ENCODE measurements at regions not wholly inside any gene's neighbourhood (a gene's known extent, or its start where the extent isn't known, plus 50 kb on each side); places are given as distances from the start of the nearest gene placed in this dataset.

- Histone ChIP-seq H3K36me3 (replicated peaks in 1 of 2) (no peaks in the 10 kb centered on the region), H3K27me3 (no peaks in the 10 kb centered on the region), H3K9me3 (replicated peaks in 1 of 3) (no peaks in the 10 kb centered on the region), H3K27ac (no peak overlapping the region), H3K4me1 (replicated peaks in 1 of 2) (no peaks in the 10 kb centered on the region), H3K4me3 (no peak overlapping the region)
- DNase-seq: no peak
- TF ChIP-seq CTCF (IDR thresholded peaks at IDR 0.05) (no peak), POLR2A (IDR thresholded peaks at IDR 0.05) (no peak)
- intact Hi-C loops (cut with DNase I): no loop called here
Observed at GRCh38 chr9:21687351-21687750, 115.1 kb upstream of the MTAP start.

GRCh38 chr9:21688108-21689102 is 114.0 kb upstream of the MTAP start:
- intact Hi-C loops (cut with DNase I): no loop called here
- no peaks in the 10 kb centered on the region for H3K9me3 ChIP-seq (replicated peaks in 1 of 3)
- no peak overlapping the region for H3K4me3 ChIP-seq

GRCh38 chr9:21689854-21690253 is 112.6 kb upstream of the MTAP start:
- DNase-seq: no peak
- 67 to 88% (median 81%) methylated on average over 1 of the region's 1 CpG for WGBS, 4 donors
- no peak overlapping the region for H3K27ac ChIP-seq
- TF ChIP-seq POLR2A (IDR thresholded peaks at IDR 0.05) (no peak), CTCF (IDR thresholded peaks at IDR 0.05) (no peak)
- no peaks in the 10 kb centered on the region for H3K36me3 ChIP-seq (replicated peaks in 1 of 2)
- intact Hi-C loops (cut with DNase I): no loop called here
- no peaks in the 10 kb centered on the region for H3K27me3 ChIP-seq
- no peak overlapping the region for H3K4me3 ChIP-seq
- H3K9me3 ChIP-seq (replicated peaks in 1 of 3): no peaks in the 10 kb centered on the region
- no peaks in the 10 kb centered on the region for H3K4me1 ChIP-seq (replicated peaks in 1 of 2)

More at GRCh38 chr9:21688108-21689102, 114.0 kb upstream of the MTAP start:
- DNase-seq: no peak
- Histone ChIP-seq H3K27me3 (no peaks in the 10 kb centered on the region), H3K4me1 (replicated peaks in 1 of 2) (no peaks in the 10 kb centered on the region), H3K36me3 (replicated peaks in 1 of 2) (no peaks in the 10 kb centered on the region), H3K27ac (no peak overlapping the region)
- TF ChIP-seq CTCF (IDR thresholded peaks at IDR 0.05): no peak
- TF ChIP-seq POLR2A (IDR thresholded peaks at IDR 0.05): no peak
- 70 to 74% (median 72%) methylated on average over 8 of the region's 8 CpGs for WGBS, 4 donors

- Histone ChIP-seq H3K36me3 (replicated peaks in 1 of 2) (no peaks in the 10 kb centered on the region), H3K27me3 (no peaks in the 10 kb centered on the region), H3K4me3 (no peak overlapping the region), H3K4me1 (replicated peaks in 1 of 2) (no peaks in the 10 kb centered on the region), H3K27ac (no peak overlapping the region), H3K9me3 (replicated peaks in 1 of 3) (no peaks in the 10 kb centered on the region)
- 59 to 81% (median 69%) methylated on average over 3 of the region's 3 CpGs for WGBS, 4 donors
- intact Hi-C loops (cut with DNase I): no loop called here
- no peak for TF ChIP-seq CTCF (IDR thresholded peaks at IDR 0.05)
- TF ChIP-seq POLR2A (IDR thresholded peaks at IDR 0.05): no peak
- DNase-seq: no peak
Observed at GRCh38 chr9:21690561-21690960, 111.9 kb upstream of the MTAP start.

Measured in adrenal gland (tissue), 9 donors.